Type B pancreatic cell (in vitro differentiated cells): ENCODE measurements at regions not wholly inside any gene's neighbourhood (a gene's known extent, or its start where the extent isn't known, plus 50 kb on each side); places are given as distances from the start of the nearest gene placed in this dataset.

Experiments
- DNase-seq: peaks from one replicate; pipeline ENCODE4 v3.0.0; 2021; ENCODE audit warnings: mixed read lengths; ENCODE audit not compliant: unreplicated experiment; ENCODE audit errors: extremely low spot score
- H3K27ac Mint-ChIP-seq: 2 replicates; pipeline ENCODE4 v1.8.0; 2021; ENCODE audit warnings: mild to moderate bottlenecking, mixed read lengths
- H3K27me3 Mint-ChIP-seq: 2 replicates; pipeline ENCODE4 v1.8.0; 2021; ENCODE audit warnings: mixed read lengths
- H3K36me3 Mint-ChIP-seq: 2 replicates; pipeline ENCODE4 v1.8.0; 2021; ENCODE audit warnings: mixed read lengths
- H3K4me1 Mint-ChIP-seq: one replicate; pipeline ENCODE4 v1.8.0; 2021; ENCODE audit warnings: mixed read lengths; ENCODE audit not compliant: unreplicated experiment
- H3K4me3 Mint-ChIP-seq: 2 replicates; pipeline ENCODE4 v1.8.0; 2021; ENCODE audit warnings: mild to moderate bottlenecking, mixed read lengths
- H3K9me3 Mint-ChIP-seq: 2 replicates; pipeline ENCODE4 v1.8.0; 2021; ENCODE audit warnings: mixed read lengths
- TF ChIP-seq, protein P1 (sequence below): fragments of 200-600 bp; sonication (generic); conservative IDR thresholded peaks from 2 replicates; pipeline ENCODE4 v1.5.0; 2021; ENCODE audit warnings: antibody characterized with exemption, mild to moderate bottlenecking

DNA sequence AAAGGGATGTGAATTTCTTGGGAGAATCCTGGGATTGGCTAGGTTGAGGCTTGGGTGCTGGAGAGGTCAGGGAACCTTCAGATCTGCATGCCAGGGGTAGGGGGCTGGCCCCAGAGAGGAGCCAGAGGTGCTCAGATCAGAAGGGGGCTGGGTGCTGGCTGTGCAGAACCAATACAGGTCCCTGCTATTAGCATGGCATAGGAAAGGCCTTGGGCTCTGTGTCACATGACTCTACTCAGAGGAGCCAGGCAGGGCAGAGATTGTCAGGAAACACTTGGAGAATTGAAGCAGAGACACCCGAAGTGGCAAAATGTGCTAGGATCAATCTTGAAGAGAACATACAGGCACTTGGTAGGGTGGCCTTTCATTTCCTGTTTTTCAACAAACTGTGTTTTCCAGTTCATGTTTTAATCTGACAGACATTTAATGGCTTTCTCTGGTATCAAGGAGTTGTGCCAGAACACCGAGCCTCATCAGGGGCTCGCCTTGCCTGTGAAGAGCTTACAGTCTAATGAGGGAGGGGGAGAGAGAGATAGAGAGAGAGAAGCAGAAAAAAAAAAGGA, 498.9 kb downstream of the RPS24 start:
- Mint-ChIP-seq H3K27ac (no peak overlapping the region), H3K4me3 (no peak overlapping the region)
- TF ChIP-seq, protein P1, sequence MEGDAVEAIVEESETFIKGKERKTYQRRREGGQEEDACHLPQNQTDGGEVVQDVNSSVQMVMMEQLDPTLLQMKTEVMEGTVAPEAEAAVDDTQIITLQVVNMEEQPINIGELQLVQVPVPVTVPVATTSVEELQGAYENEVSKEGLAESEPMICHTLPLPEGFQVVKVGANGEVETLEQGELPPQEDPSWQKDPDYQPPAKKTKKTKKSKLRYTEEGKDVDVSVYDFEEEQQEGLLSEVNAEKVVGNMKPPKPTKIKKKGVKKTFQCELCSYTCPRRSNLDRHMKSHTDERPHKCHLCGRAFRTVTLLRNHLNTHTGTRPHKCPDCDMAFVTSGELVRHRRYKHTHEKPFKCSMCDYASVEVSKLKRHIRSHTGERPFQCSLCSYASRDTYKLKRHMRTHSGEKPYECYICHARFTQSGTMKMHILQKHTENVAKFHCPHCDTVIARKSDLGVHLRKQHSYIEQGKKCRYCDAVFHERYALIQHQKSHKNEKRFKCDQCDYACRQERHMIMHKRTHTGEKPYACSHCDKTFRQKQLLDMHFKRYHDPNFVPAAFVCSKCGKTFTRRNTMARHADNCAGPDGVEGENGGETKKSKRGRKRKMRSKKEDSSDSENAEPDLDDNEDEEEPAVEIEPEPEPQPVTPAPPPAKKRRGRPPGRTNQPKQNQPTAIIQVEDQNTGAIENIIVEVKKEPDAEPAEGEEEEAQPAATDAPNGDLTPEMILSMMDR = no peak

GRCh38 chr10:78533098-78533497, 499.4 kb downstream of the RPS24 start:
- H3K4me3 Mint-ChIP-seq = no peak overlapping the region
- no peaks in the 10 kb centered on the region for H3K36me3 Mint-ChIP-seq
- H3K9me3 Mint-ChIP-seq = peaks cover 4% of the 10 kb centered on the region
- H3K4me1 Mint-ChIP-seq = peaks cover 12% of the 10 kb centered on the region
- no peak for DNase-seq
- TF ChIP-seq, protein P1 = no peak
- H3K27me3 Mint-ChIP-seq = no peaks in the 10 kb centered on the region
- H3K27ac Mint-ChIP-seq = no peak overlapping the region

More for the DNA sequence above, 498.9 kb downstream of the RPS24 start:
- Mint-ChIP-seq H3K36me3 (no peaks in the 10 kb centered on the region), H3K27me3 (no peaks in the 10 kb centered on the region), H3K9me3 (peaks cover 4% of the 10 kb centered on the region), H3K4me1 (peaks cover 12% of the 10 kb centered on the region)
- DNase-seq = no peak

GRCh38 chr10:78533776-78534175, 500.1 kb downstream of the RPS24 start:
- no peak for DNase-seq
- Mint-ChIP-seq H3K9me3 (peaks cover 4% of the 10 kb centered on the region), H3K27me3 (no peaks in the 10 kb centered on the region), H3K27ac (no peak overlapping the region), H3K36me3 (no peaks in the 10 kb centered on the region), H3K4me1 (peaks cover 9% of the 10 kb centered on the region), H3K4me3 (no peak overlapping the region)
- TF ChIP-seq, protein P1 = no peak

DNA sequence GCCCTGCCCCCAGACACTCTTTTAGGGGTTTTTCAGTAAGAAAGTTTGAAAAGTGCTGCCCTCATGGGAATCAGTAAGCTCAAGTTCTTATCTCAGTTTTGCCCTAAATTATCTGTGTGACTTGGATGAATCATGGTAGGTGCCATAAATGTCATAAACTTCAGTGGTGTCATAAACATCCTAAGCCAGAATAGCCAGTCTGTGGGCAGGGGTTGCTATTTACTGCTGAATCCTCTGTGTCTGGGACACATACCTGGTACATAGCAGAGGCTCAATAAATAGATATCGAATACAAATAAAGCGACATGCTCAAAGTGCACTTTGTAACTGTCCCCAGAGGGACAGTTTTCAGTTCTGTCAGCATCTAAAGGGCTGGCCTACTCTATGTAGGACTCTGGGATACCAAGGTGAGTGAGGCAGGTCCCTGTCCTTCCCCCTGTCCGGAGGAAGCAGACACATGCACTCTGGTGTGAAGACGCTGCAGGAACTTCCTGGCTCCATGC, 502.1 kb downstream of the RPS24 start:
- Mint-ChIP-seq H3K4me1 (peaks cover 8% of the 10 kb centered on the region), H3K4me3 (no peak overlapping the region), H3K36me3 (no peaks in the 10 kb centered on the region), H3K27ac (no peak overlapping the region), H3K9me3 (no peaks in the 10 kb centered on the region), H3K27me3 (peaks cover 7% of the 10 kb centered on the region)
- no peak for DNase-seq
- TF ChIP-seq, protein P1 = no peak

DNA sequence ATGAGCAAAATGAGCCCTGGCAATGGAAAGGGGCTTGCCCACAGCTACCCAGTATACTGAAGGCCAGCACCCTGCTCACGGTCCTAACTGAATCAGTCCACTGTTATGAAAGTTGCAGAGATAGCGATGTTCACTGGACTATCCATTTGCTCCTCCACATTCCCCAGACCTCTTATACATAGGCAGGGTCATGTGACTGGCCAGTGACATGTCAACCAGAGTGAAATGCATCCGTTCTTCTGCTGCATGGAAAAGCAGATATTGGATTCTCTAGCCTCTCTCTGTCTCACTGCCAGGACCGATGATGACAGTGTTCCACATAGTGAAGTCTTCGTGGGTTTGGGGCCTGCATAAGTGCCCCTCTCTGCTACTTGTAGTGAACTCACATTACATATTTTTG, 503.4 kb downstream of the RPS24 start:
- TF ChIP-seq, protein P1 = no peak
- H3K9me3 Mint-ChIP-seq = no peaks in the 10 kb centered on the region
- peaks cover 7% of the 10 kb centered on the region for H3K27me3 Mint-ChIP-seq
- DNase-seq = no peak
- H3K4me3 Mint-ChIP-seq = no peak overlapping the region
- H3K36me3 Mint-ChIP-seq = no peaks in the 10 kb centered on the region
- H3K27ac Mint-ChIP-seq = no peak overlapping the region
- peaks cover 18% of the 10 kb centered on the region for H3K4me1 Mint-ChIP-seq
